NCI-H146 (cell line): ENCODE measurements at regions not wholly inside any gene's neighbourhood (a gene's known extent, or its start where the extent isn't known, plus 50 kb on each side); places are given as distances from the start of the nearest gene placed in this dataset.

Experiments
- DNase-seq: peaks from one replicate; lab custom pipeline; 2025; lab: John Stamatoyannopoulos, UW

- DNase-seq: no peak
Observed at GRCh38 chr22:27175974-27176373, 518.6 kb downstream of the MIAT start.

GRCh38 chr22:27179161-27179560 is 521.8 kb downstream of the MIAT start:
- DNase-seq: no peak

GRCh38 chr22:27181537-27181936 is 524.1 kb downstream of the MIAT start:
- DNase-seq: no peak

- DNase-seq: no peak
Observed at GRCh38 chr22:27183474-27183873, 526.1 kb downstream of the MIAT start.

- DNase-seq: no peak
Observed at GRCh38 chr22:27185099-27185709, 527.8 kb downstream of the MIAT start.

- no peak for DNase-seq
Observed at GRCh38 chr22:27185760-27186302, 528.4 kb downstream of the MIAT start.

GRCh38 chr22:27186643-27187042 is 529.3 kb downstream of the MIAT start:
- no peak for DNase-seq

GRCh38 chr22:27192135-27192829 is 534.9 kb downstream of the MIAT start:
- no peak for DNase-seq

- no peak for DNase-seq
Observed at GRCh38 chr22:27193215-27193614, 535.8 kb downstream of the MIAT start.

GRCh38 chr22:27193636-27194035 is 536.2 kb downstream of the MIAT start:
- DNase-seq: no peak

- DNase-seq: no peak
Observed at GRCh38 chr22:27194096-27194748, 536.8 kb downstream of the MIAT start.

GRCh38 chr22:27195094-27195493 is 537.7 kb downstream of the MIAT start:
- no peak for DNase-seq

- DNase-seq: no peak
Observed at GRCh38 chr22:27195494-27195893, 538.1 kb downstream of the MIAT start.

GRCh38 chr22:27196606-27197005 is 539.2 kb downstream of the MIAT start:
- no peak for DNase-seq

- DNase-seq: no peak
Observed at GRCh38 chr22:27197052-27197451, 539.7 kb downstream of the MIAT start.

- no peak for DNase-seq
Observed at GRCh38 chr22:27197618-27198017, 540.2 kb downstream of the MIAT start.

GRCh38 chr22:27198518-27199035 is 541.2 kb downstream of the MIAT start:
- no peak for DNase-seq

- no peak for DNase-seq
Observed at GRCh38 chr22:27199354-27199753, 542.0 kb downstream of the MIAT start.

GRCh38 chr22:27201276-27201675 is 543.9 kb downstream of the MIAT start:
- DNase-seq: no peak

- DNase-seq: no peak
Observed at GRCh38 chr22:27201741-27202140, 544.4 kb downstream of the MIAT start.

GRCh38 chr22:27203276-27203660 is 545.9 kb downstream of the MIAT start:
- no peak for DNase-seq

- no peak for DNase-seq
Observed at GRCh38 chr22:27204280-27204679, 546.9 kb downstream of the MIAT start.

- no peak for DNase-seq
Observed at GRCh38 chr22:27204817-27205216, 547.4 kb downstream of the MIAT start.
